ENCODE measurements at regions not wholly inside any gene's neighbourhood (a gene's known extent, or its start where the extent isn't known, plus 50 kb on each side); places are given as distances from the start of the nearest gene placed in this dataset.

DNA sequence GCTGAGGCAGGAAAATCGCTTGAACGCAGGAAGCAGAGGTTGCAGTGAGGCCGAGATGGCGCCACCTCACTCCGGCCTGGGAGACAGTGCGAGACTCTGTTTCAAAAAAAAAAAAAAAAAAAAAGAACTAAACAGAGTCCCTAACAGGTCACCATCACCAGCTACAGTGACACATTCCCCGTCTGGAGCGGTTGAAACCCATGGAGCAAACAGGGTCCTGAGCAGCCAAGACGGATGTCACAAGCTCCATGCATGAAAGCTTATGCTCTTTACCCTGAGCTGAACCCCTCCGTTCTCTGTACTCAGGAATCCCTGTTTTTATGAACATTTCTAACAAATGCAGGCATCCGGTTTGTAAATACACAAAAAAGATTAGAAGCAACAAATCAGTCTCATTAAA, 55.9 kb upstream of the LAPTM4A start:
- TF ChIP-seq EZH2 (IDR thresholded peaks at IDR 0.05; ENCODE audit: borderline replicate concordance, low read depth, low read length, severe bottlenecking) = no peak
- TF ChIP-seq, protein P1, sequence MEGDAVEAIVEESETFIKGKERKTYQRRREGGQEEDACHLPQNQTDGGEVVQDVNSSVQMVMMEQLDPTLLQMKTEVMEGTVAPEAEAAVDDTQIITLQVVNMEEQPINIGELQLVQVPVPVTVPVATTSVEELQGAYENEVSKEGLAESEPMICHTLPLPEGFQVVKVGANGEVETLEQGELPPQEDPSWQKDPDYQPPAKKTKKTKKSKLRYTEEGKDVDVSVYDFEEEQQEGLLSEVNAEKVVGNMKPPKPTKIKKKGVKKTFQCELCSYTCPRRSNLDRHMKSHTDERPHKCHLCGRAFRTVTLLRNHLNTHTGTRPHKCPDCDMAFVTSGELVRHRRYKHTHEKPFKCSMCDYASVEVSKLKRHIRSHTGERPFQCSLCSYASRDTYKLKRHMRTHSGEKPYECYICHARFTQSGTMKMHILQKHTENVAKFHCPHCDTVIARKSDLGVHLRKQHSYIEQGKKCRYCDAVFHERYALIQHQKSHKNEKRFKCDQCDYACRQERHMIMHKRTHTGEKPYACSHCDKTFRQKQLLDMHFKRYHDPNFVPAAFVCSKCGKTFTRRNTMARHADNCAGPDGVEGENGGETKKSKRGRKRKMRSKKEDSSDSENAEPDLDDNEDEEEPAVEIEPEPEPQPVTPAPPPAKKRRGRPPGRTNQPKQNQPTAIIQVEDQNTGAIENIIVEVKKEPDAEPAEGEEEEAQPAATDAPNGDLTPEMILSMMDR (IDR thresholded peaks at IDR 0.05; ENCODE audit: borderline replicate concordance, extremely low read depth, low read length, poor library complexity, severe bottlenecking) = no peak
